Mucosa of descending colon (tissue), 3 donors: ENCODE measurements at regions not wholly inside any gene's neighbourhood (a gene's known extent, or its start where the extent isn't known, plus 50 kb on each side); places are given as distances from the start of the nearest gene placed in this dataset.

Experiments used
- ATAC-seq: fragments of 200-7000 bp; cut with Tn5 transposase; one replicate; pipeline ENCODE4 v1.9.1; 2020; ENCODE audit warnings: mild to moderate bottlenecking, moderate library complexity
- DNase-seq, 3 donors: peaks; one replicate each; pipeline ENCODE4 v3.0.0-alpha.2; 2020
- H3K36me3 ChIP-seq: fragments of 200-600 bp; one replicate; pipeline ENCODE4 v1.8.0; 2021; ENCODE audit warnings: low read depth, mild to moderate bottlenecking
- H3K4me1 ChIP-seq: fragments of 200-600 bp; one replicate; pipeline ENCODE4 v1.8.0; 2021; ENCODE audit warnings: low read depth, mild to moderate bottlenecking
- H3K4me3 ChIP-seq: fragments of 200-600 bp; one replicate; pipeline ENCODE4 v1.8.0; 2021; ENCODE audit warnings: mild to moderate bottlenecking
- H3K9me3 ChIP-seq: fragments of 200-600 bp; one replicate; pipeline ENCODE4 v1.8.0; 2021; ENCODE audit warnings: mild to moderate bottlenecking
- CTCF ChIP-seq: fragments of 200-600 bp; IDR thresholded peaks from one replicate; pipeline ENCODE4 v1.8.0; 2022; ENCODE audit warnings: antibody characterized with exemption, mild to moderate bottlenecking
- intact Hi-C, 2 donors: fragments of 100-400 bp; cut with DNase I in 1 of 2; cut with micrococcal nuclease in 1 of 2; formaldehyde crosslinking; loops; one replicate each; pipeline versions ENCODE4 v1.11.0 to v1.11.1; 2022; cut with DNase I, micrococcal nuclease
- donor health status: DM: no; HTN: no; CAD: no; lungs with moderate emphysema.
- donor health status: DM: no; HTN: no; CAD: no.
- donor health status: DM: no; HTN: yes; CAD: no.

- ATAC-seq (no peak), DNase-seq (no peak)
- no peaks in the 10 kb centered on the region for H3K9me3 ChIP-seq
- H3K36me3 ChIP-seq = no peaks in the 10 kb centered on the region
- no peak for TF ChIP-seq CTCF
- intact Hi-C loops = no loop called here
- no peaks in the 10 kb centered on the region for H3K4me1 ChIP-seq
- H3K4me3 ChIP-seq = no peak overlapping the region
These were observed 449.4 kb upstream of the TENM4 start for GRCh38 chr11:79890272-79890671.

- ATAC-seq (peak; percentile 75), DNase-seq (peak; percentile 70 to 79 (median 72))
These were observed 424.1 kb upstream of the TENM4 start for GRCh38 chr11:79864882-79865281.

GRCh38 chr11:79860336-79860735 is 419.5 kb upstream of the TENM4 start:
- no peak for ATAC-seq
- no peak for TF ChIP-seq CTCF
- Histone ChIP-seq H3K4me3 (no peak overlapping the region), H3K36me3 (no peaks in the 10 kb centered on the region), H3K4me1 (peaks cover 3% of the 10 kb centered on the region), H3K9me3 (peaks cover 2% of the 10 kb centered on the region)
- DNase-seq = no peak
- intact Hi-C loops = no loop called here

More at GRCh38 chr11:79864882-79865281, 424.1 kb upstream of the TENM4 start:
- intact Hi-C loops = no loop called here
- H3K4me1 ChIP-seq = peaks cover 3% of the 10 kb centered on the region
- peaks cover 6% of the 10 kb centered on the region for H3K9me3 ChIP-seq
- no peak for TF ChIP-seq CTCF
- no peak overlapping the region for H3K4me3 ChIP-seq
- H3K36me3 ChIP-seq = no peaks in the 10 kb centered on the region

GRCh38 chr11:79857377-79858214 is 416.8 kb upstream of the TENM4 start:
- no peaks in the 10 kb centered on the region for H3K4me1 ChIP-seq
- no peak for TF ChIP-seq CTCF
- no peaks in the 10 kb centered on the region for H3K9me3 ChIP-seq
- no peak for DNase-seq
- intact Hi-C loops = no loop called here
- ATAC-seq = no peak
- H3K36me3 ChIP-seq = no peaks in the 10 kb centered on the region
- H3K4me3 ChIP-seq = no peak overlapping the region

- DNase-seq (no peak), ATAC-seq (no peak)
- TF ChIP-seq CTCF = no peak
- Histone ChIP-seq H3K36me3 (no peaks in the 10 kb centered on the region), H3K4me3 (no peak overlapping the region), H3K4me1 (no peaks in the 10 kb centered on the region), H3K9me3 (no peaks in the 10 kb centered on the region)
- intact Hi-C loops = no loop called here
These were observed 411.3 kb upstream of the TENM4 start for GRCh38 chr11:79852176-79852575.
